H9 (cell line): ENCODE measurements at regions not wholly inside any gene's neighbourhood (a gene's known extent, or its start where the extent isn't known, plus 50 kb on each side); places are given as distances from the start of the nearest gene placed in this dataset.

Experiments
- DNase-seq: peaks from one replicate; pipeline ENCODE4 v3.0.0-alpha.2; 2017
- H2AFZ ChIP-seq: one replicate; pipeline ENCODE4 v1.6.1; 2013; ENCODE audit warnings: mild to moderate bottlenecking, low read length, control low read depth, moderate library complexity
- H2AK5ac ChIP-seq: 2 replicates; pipeline ENCODE4 v1.6.1; 2013; ENCODE audit warnings: low read length, control low read depth, mixed read lengths; ENCODE audit not compliant: insufficient read length
- H2BK120ac ChIP-seq: one replicate; pipeline ENCODE4 v1.6.1; 2013; ENCODE audit warnings: low read depth, mild to moderate bottlenecking, low read length, control low read depth, inconsistent platforms; ENCODE audit not compliant: poor library complexity, severe bottlenecking
- H2BK12ac ChIP-seq: 2 replicates; pipeline ENCODE4 v1.6.1; 2013; ENCODE audit warnings: low read length, control low read depth, mixed read lengths, low read depth; ENCODE audit not compliant: insufficient read length
- H2BK15ac ChIP-seq: 2 replicates; pipeline ENCODE4 v1.6.1; 2013; ENCODE audit warnings: low read depth, low read length, control low read depth
- H2BK20ac ChIP-seq: one replicate; pipeline ENCODE4 v1.6.1; 2013; ENCODE audit warnings: low read depth, mild to moderate bottlenecking, low read length, control low read depth, inconsistent platforms; ENCODE audit not compliant: poor library complexity, severe bottlenecking
- H2BK5ac ChIP-seq: 2 replicates; pipeline ENCODE4 v1.6.1; 2013; ENCODE audit warnings: low read length, control low read depth, mixed read lengths; ENCODE audit not compliant: insufficient read length
- H3K14ac ChIP-seq: 2 replicates; pipeline ENCODE4 v1.6.1; 2013; ENCODE audit warnings: low read length, control low read depth; ENCODE audit not compliant: insufficient read depth
- H3K18ac ChIP-seq: 2 replicates; pipeline ENCODE4 v1.6.1; 2013; ENCODE audit warnings: low read depth, mild to moderate bottlenecking, mixed read lengths, low read length, control low read depth; ENCODE audit not compliant: insufficient read length
- H3K23ac ChIP-seq: 2 replicates; pipeline ENCODE4 v1.6.1; 2013; ENCODE audit warnings: low read length, control low read depth, mixed read lengths, low read depth; ENCODE audit not compliant: insufficient read length
- H3K23me2 ChIP-seq: 2 replicates; pipeline ENCODE4 v1.6.1; 2013; ENCODE audit warnings: low read depth, mild to moderate bottlenecking, mixed read lengths, low read length, control low read depth; ENCODE audit not compliant: insufficient read length, poor library complexity, severe bottlenecking
- H3K27ac ChIP-seq: 2 replicates; pipeline ENCODE4 v1.5.1; 2013; ENCODE audit warnings: low read length, control low read depth, mixed read lengths, low read depth; ENCODE audit not compliant: insufficient read length
- H3K27me3 ChIP-seq: 2 replicates; pipeline ENCODE4 v1.6.1; 2013; ENCODE audit warnings: low read length, control low read depth, inconsistent platforms; ENCODE audit not compliant: insufficient read depth
- H3K4ac ChIP-seq: 2 replicates; pipeline ENCODE4 v1.6.1; 2013; ENCODE audit warnings: low read depth, mild to moderate bottlenecking, control low read depth, inconsistent platforms, low read length, moderate library complexity
- H3K4me1 ChIP-seq: 2 replicates; pipeline ENCODE4 v1.6.1; 2013; ENCODE audit warnings: low read length, control low read depth, inconsistent platforms; ENCODE audit not compliant: insufficient read depth
- H3K4me2 ChIP-seq: 2 replicates; pipeline ENCODE4 v1.6.1; 2013; ENCODE audit warnings: low read length, control low read depth, mixed read lengths; ENCODE audit not compliant: insufficient read length, insufficient read depth
- H3K56ac ChIP-seq: 2 replicates; pipeline ENCODE4 v1.6.1; 2013; ENCODE audit warnings: low read depth, mild to moderate bottlenecking, mixed read lengths, low read length, control low read depth; ENCODE audit not compliant: insufficient read length
- H3K79me1 ChIP-seq: 2 replicates; pipeline ENCODE4 v1.6.1; 2013; ENCODE audit warnings: low read depth, mild to moderate bottlenecking, moderate library complexity, low read length, control low read depth, inconsistent platforms; ENCODE audit not compliant: insufficient read depth, poor library complexity, severe bottlenecking
- H3K79me2 ChIP-seq: 2 replicates; pipeline ENCODE4 v1.6.1; 2013; ENCODE audit warnings: low read length, control low read depth, inconsistent platforms; ENCODE audit not compliant: insufficient read depth
- H3K9ac ChIP-seq: 2 replicates; pipeline ENCODE4 v1.6.1; 2013; ENCODE audit warnings: low read length, control low read depth, mixed read lengths; ENCODE audit not compliant: insufficient read length; ENCODE audit errors: extremely low read depth
- H3K9me3 ChIP-seq: one replicate; pipeline ENCODE4 v1.6.1; 2013; ENCODE audit warnings: low read depth, low read length, inconsistent platforms; ENCODE audit not compliant: control insufficient read depth
- H3T11ph ChIP-seq: one replicate; pipeline ENCODE4 v1.6.1; 2013; ENCODE audit warnings: mild to moderate bottlenecking, low read length, control low read depth, inconsistent platforms
- H4K20me1 ChIP-seq: one replicate; pipeline ENCODE4 v1.6.1; 2013; ENCODE audit not compliant: control insufficient read depth, insufficient read length, insufficient read depth
- H4K5ac ChIP-seq: 2 replicates; pipeline ENCODE4 v1.6.1; 2013; ENCODE audit warnings: low read depth, mild to moderate bottlenecking, mixed read lengths, low read length, control low read depth; ENCODE audit not compliant: insufficient read length
- H4K8ac ChIP-seq: replicated peaks from 2 replicates; pipeline ENCODE4 v1.6.1; 2013; ENCODE audit warnings: low read length, control low read depth, mixed read lengths, low read depth; ENCODE audit not compliant: insufficient read length
- H4K91ac ChIP-seq: 2 replicates; pipeline ENCODE4 v1.6.1; 2013; ENCODE audit warnings: low read depth, mild to moderate bottlenecking, moderate library complexity, mixed read lengths, low read length, control low read depth; ENCODE audit not compliant: insufficient read length
- H3K27ac Mint-ChIP-seq, 3 experiments: 2 replicates in 2 of 3; 3 replicates in 1 of 3; pipeline ENCODE4 v1.8.0; 2020 to 2021; ENCODE audit warnings: mixed read lengths in 3 of 3, mild to moderate bottlenecking in 1 of 3, moderate library complexity in 1 of 3
- H3K27me3 Mint-ChIP-seq: 2 replicates; pipeline ENCODE4 v1.8.0; 2021; ENCODE audit warnings: low read depth, mild to moderate bottlenecking, moderate library complexity, mixed read lengths
- H3K36me3 Mint-ChIP-seq, 3 experiments: 2 replicates in 2 of 3; 3 replicates in 1 of 3; pipeline ENCODE4 v1.8.0; 2020 to 2021; ENCODE audit warnings: low read depth in 3 of 3, mixed read lengths in 3 of 3; ENCODE audit not compliant: insufficient read depth in 1 of 3
- H3K4me1 Mint-ChIP-seq, 2 experiments: 2 replicates each; pipeline ENCODE4 v1.8.0; 2020; ENCODE audit warnings: mixed read lengths in 2 of 2
- H3K4me3 Mint-ChIP-seq, 2 experiments: 2 replicates in 1 of 2; 3 replicates in 1 of 2; pipeline ENCODE4 v1.8.0; 2020 to 2021; ENCODE audit warnings: mild to moderate bottlenecking in 2 of 2, mixed read lengths in 2 of 2, moderate library complexity in 1 of 2
- H3K9me3 Mint-ChIP-seq, 2 experiments: 2 replicates in 1 of 2; 3 replicates in 1 of 2; pipeline ENCODE4 v1.8.0; 2020; ENCODE audit warnings: mild to moderate bottlenecking in 2 of 2, mixed read lengths in 2 of 2, moderate library complexity in 1 of 2
- CTCF ChIP-seq: fragments of 200-600 bp; sonication (generic); conservative IDR thresholded peaks from 3 replicates; pipeline ENCODE4 v1.8.0; 2021; ENCODE audit warnings: antibody characterized with exemption, mild to moderate bottlenecking
- WGBS: extraction: QIAGEN DNeasy Blood & Tissue Kit; methylation state at CpG from one replicate; pipeline ENCODE4 v1.1.7; 2013; ENCODE audit warnings: missing lambda C conversion rate, low lambda C conversion rate, mixed read lengths; ENCODE audit not compliant: insufficient read length; ENCODE audit errors: extremely low coverage; 5-methylcytosine and 5-hydroxymethylcytosine counted together

GRCh38 chr13:93108111-93108601 is 118.5 kb upstream of the GPC6 start:
- no peak for TF ChIP-seq CTCF
- Histone ChIP-seq H3K79me2 (no peaks in the 10 kb centered on the region), H2AK5ac (no peak overlapping the region), H2BK5ac (no peak overlapping the region), H3K56ac (no peak overlapping the region), H2BK120ac (no peak overlapping the region), H3K23me2 (no peaks in the 10 kb centered on the region), H3K4ac (no peak overlapping the region), H4K8ac (no peak overlapping the region), H3K9me3 (no peaks in the 10 kb centered on the region), H4K91ac (no peak overlapping the region), H3K27ac (no peak overlapping the region), H3K4me2 (no peak overlapping the region), H2BK12ac (no peak overlapping the region), H3K18ac (no peak overlapping the region), H2BK15ac (no peak overlapping the region), H3K27me3 (no peaks in the 10 kb centered on the region), H3K4me1 (no peaks in the 10 kb centered on the region), H3K79me1 (no peaks in the 10 kb centered on the region), H3K23ac (no peak overlapping the region), H4K20me1 (no peaks in the 10 kb centered on the region), H3K14ac (no peak overlapping the region), H4K5ac (no peak overlapping the region), H2BK20ac (no peak overlapping the region), H3T11ph (no peak overlapping the region), H2AFZ (no peak overlapping the region), H3K9ac (no peak overlapping the region)
- no peak for DNase-seq
- H3K9me3 Mint-ChIP-seq, result no peaks in the 10 kb centered on the region
- no peak overlapping the region for H3K4me3 Mint-ChIP-seq
- WGBS, result no CpG with 5 or more reads among the region's 4 CpGs
- H3K36me3 Mint-ChIP-seq, result no peaks in the 10 kb centered on the region
- no peaks in the 10 kb centered on the region for H3K27me3 Mint-ChIP-seq
- H3K27ac Mint-ChIP-seq, result no peak overlapping the region
- H3K4me1 Mint-ChIP-seq, result peaks cover 4 to 6% of the 10 kb centered on the region in 2 experiments
